ENCODE measurements at regions not wholly inside any gene's neighbourhood (a gene's known extent, or its start where the extent isn't known, plus 50 kb on each side); places are given as distances from the start of the nearest gene placed in this dataset.

DNA sequence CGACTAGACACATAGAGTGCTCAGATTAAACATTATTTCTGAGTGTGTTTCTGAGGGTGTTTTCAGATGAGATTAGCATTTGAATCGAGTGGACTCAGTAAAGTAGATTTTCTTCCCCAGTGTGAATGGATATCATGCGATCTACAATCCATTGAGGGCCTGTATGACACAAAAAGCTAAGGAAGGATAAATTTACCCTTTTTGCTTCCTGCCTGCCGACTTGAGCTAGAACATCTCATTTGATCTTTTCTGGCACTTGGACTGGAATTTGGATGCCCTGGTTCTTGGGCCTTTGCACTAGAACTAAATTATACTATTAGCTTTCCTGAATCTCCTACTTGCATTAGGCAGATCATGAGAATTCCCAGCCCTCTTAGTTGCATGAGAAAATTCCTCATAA, 675.8 kb downstream of the DOK5 start:
- TF ChIP-seq CTCF (IDR thresholded peaks at IDR 0.05; ENCODE audit: poor library complexity) (no peak), EZH2 (IDR thresholded peaks at IDR 0.05; ENCODE audit: borderline replicate concordance) (no peak), EZH2phosphoT487 (IDR thresholded peaks at IDR 0.05; ENCODE audit: low read depth, severe bottlenecking, unreplicated experiment) (no peak)
